GM12878 (cell line): ENCODE measurements at regions not wholly inside any gene's neighbourhood (a gene's known extent, or its start where the extent isn't known, plus 50 kb on each side); places are given as distances from the start of the nearest gene placed in this dataset.

Experiments
- ATAC-seq: fragments of 200-7000 bp; cut with Tn5 transposase; 3 replicates; pipeline ENCODE4 v1.9.1; 2020; ENCODE audit warnings: mild to moderate bottlenecking, moderate library complexity
- BruUV-seq: library from RNA; stranded (reverse); fragments of 400-500 nt; replicated peaks from 2 replicates; lab custom pipeline; 2021; lab: Mats Ljungman, UMichigan
- CTCF ChIA-PET: fragments of 300-600 bp; sonication (Branson Sonifier 250); formaldehyde crosslinking; extraction: SDS; loops from one replicate; lab custom pipeline; 2021; ENCODE audit warnings: inconsistent platforms; lab: Yijun Ruan, JAX
- POLR2A ChIA-PET: fragments of 350-600 bp; formaldehyde crosslinking; extraction: SDS; loops from one replicate; lab custom pipeline; 2021; ENCODE audit warnings: inconsistent platforms; lab: Charles Lee
- RAD21 ChIA-PET: fragments of 300-600 bp; sonication (Branson Sonifier 250); formaldehyde crosslinking; loops from one replicate; lab custom pipeline; 2023; ENCODE audit warnings: antibody characterized with exemption; ENCODE audit not compliant: unreplicated experiment; lab: Charles Lee
- SMC1A ChIA-PET: fragments of 300-600 bp; sonication (Branson Sonifier 250); formaldehyde crosslinking; loops from one replicate; lab custom pipeline; 2023; ENCODE audit not compliant: unreplicated experiment, uncharacterized antibody; lab: Charles Lee
- DNase-seq: peaks from one replicate; pipeline ENCODE4 v3.0.0-alpha.2; 2011; ENCODE audit warnings: low read depth, low spot score
- FAIRE-seq: peaks from 3 replicates; lab custom pipeline; 2011; peaks lifted over from hg19 to GRCh38; lab: Jason Lieb, UNC
- H2AFZ ChIP-seq: 2 replicates; pipeline ENCODE4 v1.6.0; 2011; ENCODE audit warnings: low read depth, low read length, control low read depth; ENCODE audit not compliant: control insufficient read depth
- H3K27ac ChIP-seq: 2 replicates; pipeline ENCODE4 v1.5.1; 2011; ENCODE audit warnings: control low read depth; ENCODE audit not compliant: control insufficient read depth, insufficient read depth
- H3K27me3 ChIP-seq, 2 experiments: replicated peaks in 1 of 2; 2 replicates each; pipeline versions ENCODE4 v1.6.0 to v1.6.1; 2011; ENCODE audit warnings: low read length in 1 of 2; ENCODE audit not compliant: control insufficient read depth in 2 of 2, insufficient read depth in 2 of 2
- H3K36me3 ChIP-seq, 2 experiments: 2 replicates each; pipeline ENCODE4 v1.5.1; 2011; ENCODE audit warnings: low read length in 1 of 2; ENCODE audit not compliant: control insufficient read depth in 2 of 2, insufficient read depth in 2 of 2
- H3K4me1 ChIP-seq: 2 replicates; pipeline ENCODE4 v1.6.1; 2011; ENCODE audit warnings: mild to moderate bottlenecking, low read length, moderate library complexity, mixed read lengths; ENCODE audit not compliant: control insufficient read depth, insufficient read depth
- H3K4me2 ChIP-seq: 2 replicates; pipeline ENCODE4 v1.6.0; 2011; ENCODE audit warnings: control low read depth; ENCODE audit not compliant: control insufficient read depth, insufficient read depth
- H3K4me3 ChIP-seq: fragments of 200-600 bp; sonication (generic); 2 replicates; pipeline ENCODE4 v1.5.1; 2016
- H3K79me2 ChIP-seq: 2 replicates; pipeline ENCODE4 v1.6.0; 2011; ENCODE audit warnings: low read length; ENCODE audit not compliant: control insufficient read depth, insufficient read depth
- H3K9ac ChIP-seq: 2 replicates; pipeline ENCODE4 v1.8.0; 2011; ENCODE audit warnings: low read length, control low read depth, mixed read lengths; ENCODE audit not compliant: control insufficient read depth, insufficient read depth
- H3K9me3 ChIP-seq: replicated peaks from 3 replicates; pipeline ENCODE4 v1.5.1; 2011; ENCODE audit warnings: mild to moderate bottlenecking, low read length; ENCODE audit not compliant: control insufficient read depth, insufficient read depth
- H4K20me1 ChIP-seq: 2 replicates; pipeline ENCODE4 v1.6.0; 2011; ENCODE audit not compliant: control insufficient read depth, insufficient read depth
- ATF7 ChIP-seq: fragments of 450-650 bp; IDR thresholded peaks from 2 replicates; pipeline ENCODE4 v1.6.1; 2016; ENCODE audit warnings: low read depth, mild to moderate bottlenecking
- BCL11A ChIP-seq: IDR thresholded peaks from 2 replicates; pipeline ENCODE4 v1.6.1; 2011; ENCODE audit warnings: low read depth, low read length
- CBX3 ChIP-seq: fragments of 200-600 bp; sonication (generic); IDR thresholded peaks from 2 replicates; pipeline ENCODE4 v1.6.1; 2016; ENCODE audit warnings: low read depth, borderline replicate concordance
- MTA2 ChIP-seq: fragments of 450-650 bp; IDR thresholded peaks from 2 replicates; pipeline ENCODE4 v1.6.1; 2016; ENCODE audit warnings: low read depth, mild to moderate bottlenecking, moderate library complexity
- PML ChIP-seq: IDR thresholded peaks from 2 replicates; pipeline ENCODE4 v1.6.1; 2012; ENCODE audit warnings: low read length, inconsistent platforms
- RELB ChIP-seq: fragments of 450-650 bp; IDR thresholded peaks from 2 replicates; pipeline ENCODE4 v1.6.1; 2017; ENCODE audit warnings: low read depth, mild to moderate bottlenecking, moderate library complexity
- ZNF687 ChIP-seq: fragments of 450-650 bp; IDR thresholded peaks from 2 replicates; pipeline ENCODE4 v1.6.1; 2017; ENCODE audit warnings: mild to moderate bottlenecking, moderate library complexity
- WGBS: methylation state at CpG from one replicate; pipeline ENCODE4 v1.1.6; 2016; ENCODE audit warnings: low lambda C conversion rate; ENCODE audit not compliant: insufficient replicate concordance, insufficient coverage; ENCODE audit errors: missing lambda C conversion rate; 5-methylcytosine and 5-hydroxymethylcytosine counted together
- in situ Hi-C: fragments of 300-500 bp; cut with MboI; formaldehyde crosslinking; loops from 9 replicates; pipeline ENCODE4 v1.14.3; 2018; ENCODE audit warnings: mixed read lengths
- intact Hi-C: fragments of 100-400 bp; cut with micrococcal nuclease; formaldehyde crosslinking; loops from one replicate; pipeline ENCODE4 v1.14.2; 2022; ENCODE audit not compliant: unreplicated experiment
- TF ChIP-seq, protein P1 (sequence below): fragments of 450-650 bp; IDR thresholded peaks from 2 replicates; pipeline ENCODE4 v1.6.1; 2016; ENCODE audit warnings: mild to moderate bottlenecking, moderate library complexity, borderline replicate concordance

DNA sequence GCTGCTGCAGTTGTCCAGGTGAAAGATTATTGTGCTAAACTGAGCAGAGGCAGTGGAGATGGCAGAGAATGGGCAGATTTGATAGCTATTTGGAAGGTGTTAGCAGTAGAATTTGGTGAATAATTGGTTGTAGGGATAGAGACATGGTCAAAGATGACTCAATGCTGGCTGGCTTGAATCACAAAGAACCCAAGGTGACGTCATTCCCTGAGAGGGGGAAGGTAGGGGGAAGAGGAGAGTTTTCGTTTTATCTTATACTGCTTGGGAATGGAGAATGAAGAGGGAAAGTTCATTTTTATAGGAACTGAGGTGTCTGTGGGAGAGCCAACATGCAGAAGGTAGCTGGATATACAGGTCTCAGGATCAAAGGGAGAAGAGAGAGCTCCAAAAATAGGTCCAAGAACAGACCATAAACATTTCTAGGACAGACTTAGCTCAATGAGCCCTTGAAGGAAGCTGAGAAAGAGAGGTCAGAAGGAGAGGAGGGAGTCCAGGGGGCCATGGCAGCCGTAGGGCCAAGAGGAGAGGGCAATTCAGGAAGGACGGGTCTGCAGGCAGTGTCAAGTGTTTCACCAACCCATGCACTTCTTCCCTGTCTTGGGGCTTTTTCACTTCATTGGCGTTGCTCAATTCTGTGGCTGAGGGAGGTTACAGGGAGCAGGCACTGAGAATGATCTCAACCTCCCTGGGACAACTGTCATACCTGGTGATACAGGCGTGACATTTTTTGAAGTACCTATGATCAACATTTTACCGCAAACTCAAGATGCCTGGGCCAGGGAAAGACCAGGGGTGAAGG lies 281.3 kb downstream of the TDRD15 start:
- no peaks in the 10 kb centered on the region; a peak in 1 of 4 replicates for H3K27me3 ChIP-seq
- no peaks in the 10 kb centered on the region for H3K4me1 ChIP-seq
- H3K4me2 ChIP-seq: no peak overlapping the region
- H3K36me3 ChIP-seq: no peaks in the 10 kb centered on the region
- no peaks in the 10 kb centered on the region for H3K79me2 ChIP-seq
- CTCF ChIA-PET: interaction anchor here (1.0 to 1.5 kb wide), 2 partner anchors 17 to 26 kb away, joined by 3 to 6 read pairs; no protein-coding TSS in a partner anchor
- intact Hi-C loops (no loop called here), in situ Hi-C loops (no loop called here)
- H2AFZ ChIP-seq: no peak overlapping the region
- ATAC-seq (no peak), DNase-seq (no peak), FAIRE-seq (no peak)
- 24% methylated on average over 7 of the region's 7 CpGs for WGBS
- no peaks in the 10 kb centered on the region for H4K20me1 ChIP-seq
- RAD21 ChIA-PET: no interaction called here
- POLR2A ChIA-PET: no interaction called here
- H3K9me3 ChIP-seq: no peaks in the 10 kb centered on the region
- H3K27ac ChIP-seq: no peak overlapping the region
- TF ChIP-seq MTA2 (no peak), BCL11A (no peak), ATF7 (peak; percentile 41), ZNF687 (no peak), PML (no peak), RELB (no peak), CBX3 (no peak)
- TF ChIP-seq, protein P1, sequence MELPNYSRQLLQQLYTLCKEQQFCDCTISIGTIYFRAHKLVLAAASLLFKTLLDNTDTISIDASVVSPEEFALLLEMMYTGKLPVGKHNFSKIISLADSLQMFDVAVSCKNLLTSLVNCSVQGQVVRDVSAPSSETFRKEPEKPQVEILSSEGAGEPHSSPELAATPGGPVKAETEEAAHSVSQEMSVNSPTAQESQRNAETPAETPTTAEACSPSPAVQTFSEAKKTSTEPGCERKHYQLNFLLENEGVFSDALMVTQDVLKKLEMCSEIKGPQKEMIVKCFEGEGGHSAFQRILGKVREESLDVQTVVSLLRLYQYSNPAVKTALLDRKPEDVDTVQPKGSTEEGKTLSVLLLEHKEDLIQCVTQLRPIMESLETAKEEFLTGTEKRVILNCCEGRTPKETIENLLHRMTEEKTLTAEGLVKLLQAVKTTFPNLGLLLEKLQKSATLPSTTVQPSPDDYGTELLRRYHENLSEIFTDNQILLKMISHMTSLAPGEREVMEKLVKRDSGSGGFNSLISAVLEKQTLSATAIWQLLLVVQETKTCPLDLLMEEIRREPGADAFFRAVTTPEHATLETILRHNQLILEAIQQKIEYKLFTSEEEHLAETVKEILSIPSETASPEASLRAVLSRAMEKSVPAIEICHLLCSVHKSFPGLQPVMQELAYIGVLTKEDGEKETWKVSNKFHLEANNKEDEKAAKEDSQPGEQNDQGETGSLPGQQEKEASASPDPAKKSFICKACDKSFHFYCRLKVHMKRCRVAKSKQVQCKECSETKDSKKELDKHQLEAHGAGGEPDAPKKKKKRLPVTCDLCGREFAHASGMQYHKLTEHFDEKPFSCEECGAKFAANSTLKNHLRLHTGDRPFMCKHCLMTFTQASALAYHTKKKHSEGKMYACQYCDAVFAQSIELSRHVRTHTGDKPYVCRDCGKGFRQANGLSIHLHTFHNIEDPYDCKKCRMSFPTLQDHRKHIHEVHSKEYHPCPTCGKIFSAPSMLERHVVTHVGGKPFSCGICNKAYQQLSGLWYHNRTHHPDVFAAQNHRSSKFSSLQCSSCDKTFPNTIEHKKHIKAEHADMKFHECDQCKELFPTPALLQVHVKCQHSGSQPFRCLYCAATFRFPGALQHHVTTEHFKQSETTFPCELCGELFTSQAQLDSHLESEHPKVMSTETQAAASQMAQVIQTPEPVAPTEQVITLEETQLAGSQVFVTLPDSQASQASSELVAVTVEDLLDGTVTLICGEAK: no peak
- H3K9ac ChIP-seq: no peak overlapping the region
- BruUV-seq: no TSS peak
- SMC1A ChIA-PET: no interaction called here
- H3K4me3 ChIP-seq: no peak overlapping the region
